Peyer's patch (tissue), 4 donors: ENCODE measurements at regions not wholly inside any gene's neighbourhood (a gene's known extent, or its start where the extent isn't known, plus 50 kb on each side); places are given as distances from the start of the nearest gene placed in this dataset.
"Not testable (repeated sequence)": the region's sequence is repeated elsewhere in the genome, so short reads cannot be mapped to it uniquely, and the experiment has no call there.

Source experiments
- DNase-seq, 3 donors: peaks; one replicate each; pipeline ENCODE4 v3.0.0-alpha.2; 2017 to 2019
- H3K27ac ChIP-seq, 4 donors: fragments of 200-600 bp; sonication (generic); one replicate each; pipeline ENCODE4 v1.5.1; 2016 to 2019
- H3K27me3 ChIP-seq, 2 donors: fragments of 200-600 bp; sonication (generic); one replicate each; pipeline ENCODE4 v1.5.1; 2019
- H3K36me3 ChIP-seq, 3 donors: fragments of 200-600 bp; sonication (generic); one replicate each; pipeline ENCODE4 v1.5.1; 2016 to 2019
- H3K4me1 ChIP-seq, 4 donors: fragments of 200-600 bp; sonication (generic); one replicate each; pipeline ENCODE4 v1.5.1; 2016 to 2019
- H3K4me3 ChIP-seq, 4 donors: fragments of 200-600 bp; sonication (generic); 1 replicate in 3 of 4; 2 replicates in 1 of 4; pipeline ENCODE4 v1.5.1; 2016 to 2019; ENCODE audit warnings: mild to moderate bottlenecking in 1 of 4
- H3K9me3 ChIP-seq, 4 donors: fragments of 200-600 bp; sonication (generic); one replicate each; pipeline ENCODE4 v1.5.1; 2016 to 2019; ENCODE audit warnings: mild to moderate bottlenecking in 1 of 4
- CTCF ChIP-seq, 6 experiments: fragments of 450-650 bp in 4 of 6; fragments of 200-600 bp in 2 of 6; sonication (generic) in 1 of 6; IDR thresholded peaks; one replicate each; pipeline ENCODE4 v1.5.1; 2017 to 2019; ENCODE audit warnings: antibody characterized with exemption in 6 of 6, mild to moderate bottlenecking in 3 of 6, moderate library complexity in 1 of 6
- POLR2A ChIP-seq, 2 donors: fragments of 450-650 bp; IDR thresholded peaks; one replicate each; pipeline ENCODE4 v1.5.1; 2017; ENCODE audit warnings: antibody characterized with exemption in 2 of 2, mild to moderate bottlenecking in 2 of 2, moderate library complexity in 2 of 2

- Histone ChIP-seq H3K9me3 (no peaks in the 10 kb centered on the region), H3K36me3 (no peaks in the 10 kb centered on the region), H3K4me1 (no peaks in the 10 kb centered on the region), H3K4me3 (no peak overlapping the region), H3K27ac (no peak overlapping the region), H3K27me3 (no peaks in the 10 kb centered on the region)
- DNase-seq, result no peak
- TF ChIP-seq POLR2A (IDR thresholded peaks at IDR 0.05) (no peak), CTCF (IDR thresholded peaks at IDR 0.05) (no peak)
Measured at GRCh38 chr9:22838266-22838665, 391.6 kb downstream of the DMRTA1 start.

- Histone ChIP-seq H3K9me3 (peaks cover 0 to 7% (median 3%) of the 10 kb centered on the region in 4 donors), H3K27ac (no peak overlapping the region), H3K27me3 (no peaks in the 10 kb centered on the region), H3K4me3 (no peak overlapping the region), H3K4me1 (no peaks in the 10 kb centered on the region), H3K36me3 (no peaks in the 10 kb centered on the region)
- DNase-seq, result no peak
- TF ChIP-seq CTCF (IDR thresholded peaks at IDR 0.05) (no peak), POLR2A (IDR thresholded peaks at IDR 0.05) (no peak)
Measured at GRCh38 chr9:22840641-22841040, 394.0 kb downstream of the DMRTA1 start.

DNA sequence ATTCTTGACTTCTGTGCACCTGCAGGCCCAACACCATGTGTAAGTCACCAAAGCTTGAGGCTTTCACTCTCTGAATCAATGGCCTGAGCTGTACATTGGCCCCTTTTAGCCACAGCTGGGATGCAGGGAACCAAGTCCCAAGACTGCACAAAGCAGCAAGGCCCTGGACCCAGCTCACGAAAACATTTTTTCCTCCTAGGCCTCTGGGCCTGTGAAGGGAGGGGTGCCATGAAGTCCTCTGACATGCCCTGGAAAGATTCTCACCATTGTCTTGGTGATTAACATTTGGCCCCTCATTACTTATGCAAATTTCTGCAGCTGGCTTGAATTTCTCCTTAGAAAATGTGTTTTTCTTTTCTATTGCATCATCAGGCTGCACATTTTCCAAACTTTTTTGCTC, 398.6 kb downstream of the DMRTA1 start:
- not testable (repeated sequence) for H3K27me3 ChIP-seq, H3K36me3 ChIP-seq, H3K27ac ChIP-seq, H3K4me3 ChIP-seq, H3K4me1 ChIP-seq, DNase-seq
- H3K9me3 ChIP-seq, result peaks cover 0 to 16% (median 3%) of the 10 kb centered on the region in 4 donors

GRCh38 chr9:22855980-22856379, 409.4 kb downstream of the DMRTA1 start:
- DNase-seq, result no peak
- H3K27me3 ChIP-seq, result no peaks in the 10 kb centered on the region
- TF ChIP-seq POLR2A (IDR thresholded peaks at IDR 0.05), result no peak
- TF ChIP-seq CTCF (IDR thresholded peaks at IDR 0.05), result no peak
- no peaks in the 10 kb centered on the region for H3K4me1 ChIP-seq
- H3K9me3 ChIP-seq, result no peaks in the 10 kb centered on the region
- no peak overlapping the region for H3K27ac ChIP-seq
- no peak overlapping the region for H3K4me3 ChIP-seq
- H3K36me3 ChIP-seq, result no peaks in the 10 kb centered on the region

DNA sequence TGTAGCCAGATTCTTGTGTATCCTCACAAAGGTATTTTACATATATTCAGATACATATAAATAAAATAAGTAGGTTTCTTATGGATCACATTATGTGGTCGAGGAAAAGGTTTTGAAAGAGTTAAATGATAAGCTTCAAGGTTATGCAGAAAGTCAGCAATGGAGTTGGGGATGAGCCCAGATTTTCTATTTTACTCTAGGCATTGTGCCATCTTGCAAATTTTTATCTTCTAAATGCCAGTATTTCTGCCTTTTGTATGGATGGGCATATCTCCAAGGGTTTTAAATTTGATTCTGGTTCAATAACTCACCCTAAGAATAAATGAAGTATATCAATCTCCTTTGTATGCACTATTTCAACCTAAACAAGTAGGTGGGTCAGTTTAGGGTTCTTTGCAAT, 410.7 kb downstream of the DMRTA1 start:
- no peaks in the 10 kb centered on the region for H3K27me3 ChIP-seq
- no peaks in the 10 kb centered on the region for H3K9me3 ChIP-seq
- DNase-seq, result no peak
- H3K36me3 ChIP-seq, result no peaks in the 10 kb centered on the region
- H3K4me3 ChIP-seq, result no peak overlapping the region
- TF ChIP-seq CTCF (IDR thresholded peaks at IDR 0.05) (no peak), POLR2A (IDR thresholded peaks at IDR 0.05) (no peak)
- no peak overlapping the region for H3K27ac ChIP-seq
- no peaks in the 10 kb centered on the region for H3K4me1 ChIP-seq

- DNase-seq, result no peak
- TF ChIP-seq POLR2A (IDR thresholded peaks at IDR 0.05) (no peak), CTCF (IDR thresholded peaks at IDR 0.05) (no peak)
- H3K9me3 ChIP-seq, result no peaks in the 10 kb centered on the region
- no peaks in the 10 kb centered on the region for H3K27me3 ChIP-seq
- H3K36me3 ChIP-seq, result no peaks in the 10 kb centered on the region
- H3K4me3 ChIP-seq, result no peak overlapping the region
- no peaks in the 10 kb centered on the region for H3K4me1 ChIP-seq
- H3K27ac ChIP-seq, result no peak overlapping the region
Measured at GRCh38 chr9:22863106-22863505, 416.5 kb downstream of the DMRTA1 start.
